K562 (cell line): ENCODE measurements at regions not wholly inside any gene's neighbourhood (a gene's known extent, or its start where the extent isn't known, plus 50 kb on each side); places are given as distances from the start of the nearest gene placed in this dataset.

Source experiments
- ATAC-seq: fragments of 200-7000 bp; cut with Tn5 transposase; 3 replicates; pipeline ENCODE4 v1.9.1; 2020; ENCODE audit warnings: moderate library complexity
- BruUV-seq: library from RNA; stranded (reverse); fragments of 400-500 nt; replicated peaks from 2 replicates; lab custom pipeline; 2021; lab: Mats Ljungman, UMichigan
- CTCF ChIA-PET: fragments of 300-600 bp; formaldehyde crosslinking; extraction: SDS; loops from one replicate; lab custom pipeline; 2021; ENCODE audit warnings: low intra/inter-chr PET ratio; lab: Yijun Ruan, JAX
- POLR2A ChIA-PET: fragments of 300-600, 350-650 bp; sonication (Branson Sonifier 250); formaldehyde crosslinking; extraction: SDS; loops from one replicate; lab custom pipeline; 2021; ENCODE audit warnings: antibody characterized with exemption, inconsistent platforms; lab: Yijun Ruan, JAX
- DNase-seq, 4 experiments: peaks; one replicate each; pipeline versions ENCODE4 v3.0.0 to v3.0.0-alpha.2; 2011 to 2018; ENCODE audit warnings: low spot score in 3 of 4, mixed read lengths in 3 of 4; ENCODE audit errors: extremely low read depth in 1 of 4
- FAIRE-seq: peaks from 2 replicates; lab custom pipeline; 2011; peaks lifted over from hg19 to GRCh38; lab: Jason Lieb, UNC
- H2AFZ ChIP-seq: 2 replicates; pipeline ENCODE4 v1.6.0; 2011; ENCODE audit warnings: low read depth, low read length, control low read depth, inconsistent platforms
- H3K27ac ChIP-seq: fragments of 200-600 bp; 3 replicates; pipeline ENCODE4 v1.8.0; 2011; ENCODE audit warnings: low read depth, mild to moderate bottlenecking, control low read depth, inconsistent platforms, low read length, moderate library complexity, mixed read lengths; ENCODE audit errors: extremely low read depth
- H3K27me3 ChIP-seq, 2 experiments: fragments of 300-600 bp in 1 of 2; 2 replicates in 1 of 2; 3 replicates in 1 of 2; pipeline versions ENCODE4 v1.6.0 to v1.8.0; 2011; ENCODE audit warnings: inconsistent platforms in 2 of 2, low read length in 2 of 2, mild to moderate bottlenecking in 1 of 2, mixed read lengths in 1 of 2, moderate library complexity in 1 of 2; ENCODE audit not compliant: control insufficient read depth in 2 of 2, insufficient read depth in 2 of 2
- H3K36me3 ChIP-seq: fragments of 300-600 bp; 3 replicates; pipeline ENCODE4 v1.8.0; 2011; ENCODE audit warnings: mild to moderate bottlenecking, low read length, inconsistent platforms; ENCODE audit not compliant: control insufficient read depth, insufficient read depth
- H3K4me1 ChIP-seq, 2 experiments: fragments of 200-600 bp in 1 of 2; replicated peaks in 1 of 2; 2 replicates in 1 of 2; 3 replicates in 1 of 2; pipeline versions ENCODE4 v1.5.1 to v1.8.0; 2011; ENCODE audit warnings: inconsistent platforms in 2 of 2, low read length in 2 of 2, mild to moderate bottlenecking in 1 of 2, mixed read lengths in 1 of 2, moderate library complexity in 1 of 2; ENCODE audit not compliant: control insufficient read depth in 2 of 2, insufficient read depth in 2 of 2
- H3K4me2 ChIP-seq: 2 replicates; pipeline ENCODE4 v1.6.1; 2011; ENCODE audit warnings: low read length, control low read depth, inconsistent platforms, mixed read lengths; ENCODE audit not compliant: insufficient read depth
- H3K4me3 ChIP-seq: fragments of 200-600 bp; sonication (generic), shearing (Covaris generic); 2 replicates; pipeline ENCODE4 v1.5.1; 2016; ENCODE audit warnings: control low read depth, inconsistent platforms
- H3K79me2 ChIP-seq: fragments of 200-600 bp; 3 replicates; pipeline ENCODE4 v1.8.0; 2011; ENCODE audit warnings: low read length, inconsistent platforms; ENCODE audit not compliant: control insufficient read depth, insufficient read depth
- H3K9ac ChIP-seq, 2 experiments: 2 replicates each; pipeline versions ENCODE4 v1.6.0 to v1.6.1; 2011; ENCODE audit warnings: low read depth in 2 of 2, low read length in 2 of 2, control low read depth in 1 of 2, inconsistent platforms in 1 of 2, mild to moderate bottlenecking in 1 of 2, mixed read lengths in 1 of 2; ENCODE audit not compliant: insufficient read depth in 1 of 2
- H3K9me1 ChIP-seq: one replicate; pipeline ENCODE4 v1.6.0; 2011; ENCODE audit warnings: inconsistent platforms, mild to moderate bottlenecking, low read length, moderate library complexity; ENCODE audit not compliant: control insufficient read depth, insufficient read depth
- H3K9me3 ChIP-seq: replicated peaks from 2 replicates; pipeline ENCODE4 v1.5.1; 2011; ENCODE audit warnings: low read depth, low read length, inconsistent platforms; ENCODE audit not compliant: control insufficient read depth, insufficient read depth
- H4K20me1 ChIP-seq: replicated peaks from 2 replicates; pipeline ENCODE4 v1.6.1; 2011; ENCODE audit warnings: low read length, inconsistent platforms, mixed read lengths; ENCODE audit not compliant: control insufficient read depth, insufficient read depth
- ATF1 ChIP-seq, 2 experiments: fragments of 450-650 bp in 1 of 2; IDR thresholded peaks; 2 replicates each; pipeline ENCODE4 v1.6.1; 2016; ENCODE audit warnings: missing compliant biosample characterization in 1 of 2, missing genetic modification characterization in 1 of 2
- FOXA1 ChIP-seq: fragments of 450-650 bp; IDR thresholded peaks from 2 replicates; pipeline ENCODE4 v1.6.1; 2016; ENCODE audit warnings: mild to moderate bottlenecking, borderline replicate concordance
- KLF1 ChIP-seq: fragments of 450-650 bp; IDR thresholded peaks from 2 replicates; pipeline ENCODE4 v1.6.1; 2016; ENCODE audit warnings: missing genetic modification characterization, missing compliant biosample characterization
- L3MBTL2 ChIP-seq: fragments of 450-650 bp; IDR thresholded peaks from 2 replicates; pipeline ENCODE4 v1.6.1; 2016; ENCODE audit warnings: mild to moderate bottlenecking, moderate library complexity
- NELFE ChIP-seq: IDR thresholded peaks from 2 replicates; pipeline ENCODE4 v1.6.1; 2011; ENCODE audit warnings: mild to moderate bottlenecking; ENCODE audit not compliant: insufficient read depth, insufficient read length
- PRMT5 ChIP-seq: sonication (generic); formaldehyde crosslinking; IDR thresholded peaks from 2 replicates; pipeline ENCODE4 v1.5.0; 2020; ENCODE audit warnings: missing genetic modification reagents
- SAFB2 ChIP-seq: fragments of 200-400 bp; formaldehyde crosslinking; IDR thresholded peaks from 2 replicates; pipeline ENCODE4 v1.6.1; 2018; ENCODE audit warnings: borderline replicate concordance, low read length, low read depth, moderate library complexity; ENCODE audit not compliant: severe bottlenecking
- SRF ChIP-seq, 2 experiments: fragments of 250-450, 450-650 bp in 1 of 2; sonication (Bioruptor Pico) in 1 of 2; sonication (generic) in 1 of 2; formaldehyde crosslinking; IDR thresholded peaks; 2 replicates each; pipeline versions ENCODE4 v1.5.0 to v1.5.1; 2020 to 2022; ENCODE audit warnings: mild to moderate bottlenecking in 1 of 2, missing genetic modification reagents in 1 of 2
- SRSF1 ChIP-seq: fragments of 200-400 bp; formaldehyde crosslinking; IDR thresholded peaks from 2 replicates; pipeline ENCODE4 v1.6.1; 2017; ENCODE audit warnings: mild to moderate bottlenecking, low read depth, low read length, moderate library complexity
- TEAD2 ChIP-seq: fragments of 450-650 bp; IDR thresholded peaks from 2 replicates; pipeline ENCODE4 v1.6.1; 2016; ENCODE audit warnings: missing genetic modification characterization, control low read depth, missing compliant biosample characterization
- ZFP36 ChIP-seq: fragments of 150-350 bp; IDR thresholded peaks from 2 replicates; pipeline ENCODE4 v1.6.1; 2018; ENCODE audit warnings: low read length, low read depth; ENCODE audit not compliant: partially characterized antibody
- ZNF134 ChIP-seq: fragments of 250-450 bp; sonication (Bioruptor Pico); conservative IDR thresholded peaks from 2 replicates; pipeline ENCODE4 v1.4.0; 2020
- ZNF263 ChIP-seq: sonication (generic); formaldehyde crosslinking; IDR thresholded peaks from 2 replicates; pipeline ENCODE4 v1.8.0; 2022; ENCODE audit warnings: mild to moderate bottlenecking, missing genetic modification reagents, borderline replicate concordance
- WGBS: fragments of 100-300 bp; shearing (Covaris generic); methylation state at CpG from one replicate; pipeline ENCODE4 v1.1.6; 2016; ENCODE audit warnings: low coverage, mixed read lengths; ENCODE audit not compliant: insufficient coverage; ENCODE audit errors: missing lambda C conversion rate; 5-methylcytosine and 5-hydroxymethylcytosine counted together
- in situ Hi-C: fragments of 300-500 bp; cut with MboI; formaldehyde crosslinking; loops from 4 replicates; pipeline ENCODE4 v1.15.0; 2018; ENCODE audit warnings: inconsistent platforms, mixed read lengths
- intact Hi-C: fragments of 100-400 bp; cut with micrococcal nuclease; formaldehyde crosslinking; loops from 2 replicates; pipeline ENCODE4 v1.14.2; 2022
- TF ChIP-seq, protein P1 (sequence below): fragments of 450-650 bp; IDR thresholded peaks from 2 replicates; pipeline ENCODE4 v1.6.1; 2014; ENCODE audit warnings: low read depth, mild to moderate bottlenecking, moderate library complexity, borderline replicate concordance

GRCh38 chr3:181952929-181953328 lies 241.2 kb downstream of the SOX2 start:
- intact Hi-C loops, result no loop called here
- no peak for ATAC-seq
- TF ChIP-seq ZNF263 (no peak), ZNF134 (CRISPR knock-in tag) (no peak), PRMT5 (CRISPR knock-in tag) (no peak), L3MBTL2 (no peak), FOXA1 (no peak), ATF1 (CRISPR knock-in tag; IDR thresholded peaks at IDR 0.05) (no peak), ATF1 (tag; IDR thresholded peaks at IDR 0.05) (no peak), ZFP36 (no peak), SAFB2 (no peak), NELFE (no peak), SRSF1 (no peak), KLF1 (no peak), SRF (CRISPR knock-in tag; IDR thresholded peaks at IDR 0.05) (no peak), TEAD2 (no peak)
- TF ChIP-seq, protein P1, sequence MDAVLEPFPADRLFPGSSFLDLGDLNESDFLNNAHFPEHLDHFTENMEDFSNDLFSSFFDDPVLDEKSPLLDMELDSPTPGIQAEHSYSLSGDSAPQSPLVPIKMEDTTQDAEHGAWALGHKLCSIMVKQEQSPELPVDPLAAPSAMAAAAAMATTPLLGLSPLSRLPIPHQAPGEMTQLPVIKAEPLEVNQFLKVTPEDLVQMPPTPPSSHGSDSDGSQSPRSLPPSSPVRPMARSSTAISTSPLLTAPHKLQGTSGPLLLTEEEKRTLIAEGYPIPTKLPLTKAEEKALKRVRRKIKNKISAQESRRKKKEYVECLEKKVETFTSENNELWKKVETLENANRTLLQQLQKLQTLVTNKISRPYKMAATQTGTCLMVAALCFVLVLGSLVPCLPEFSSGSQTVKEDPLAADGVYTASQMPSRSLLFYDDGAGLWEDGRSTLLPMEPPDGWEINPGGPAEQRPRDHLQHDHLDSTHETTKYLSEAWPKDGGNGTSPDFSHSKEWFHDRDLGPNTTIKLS, result no peak
- TF ChIP-seq, all 486 proteins: peak for 0
- no peak overlapping the region for H3K9ac ChIP-seq
- no peak overlapping the region for H3K4me2 ChIP-seq
- no peak for DNase-seq
- H3K9me3 ChIP-seq, result no peaks in the 10 kb centered on the region
- BruUV-seq, result no TSS peak
- H3K9me1 ChIP-seq, result no peaks in the 10 kb centered on the region
- H3K4me3 ChIP-seq, result no peak overlapping the region
- no peaks in the 10 kb centered on the region for H3K36me3 ChIP-seq
- no peaks in the 10 kb centered on the region for H4K20me1 ChIP-seq
- ChIA-PET POLR2A (interaction anchor here (1.2 kb wide), 1 partner anchor 28 kb away, joined by 3 read pairs; no protein-coding TSS in a partner anchor), CTCF (no interaction called here)
- FAIRE-seq, result no peak
- H3K27ac ChIP-seq, result no peak overlapping the region
- WGBS, result 2% methylated on average over 4 of the region's 4 CpGs
- no peaks in the 10 kb centered on the region for H3K4me1 ChIP-seq
- no peak overlapping the region for H2AFZ ChIP-seq
- no peaks in the 10 kb centered on the region for H3K27me3 ChIP-seq
- in situ Hi-C loops, result no loop called here
- no peaks in the 10 kb centered on the region for H3K79me2 ChIP-seq
